HUES48 (cell line): ENCODE measurements at regions not wholly inside any gene's neighbourhood (a gene's known extent, or its start where the extent isn't known, plus 50 kb on each side); places are given as distances from the start of the nearest gene placed in this dataset.

Experiments used
- H3K27ac ChIP-seq: one replicate; pipeline ENCODE4 v1.7.0; 2013; ENCODE audit warnings: low read depth, low read length, inconsistent platforms
- H3K27me3 ChIP-seq: 2 replicates; pipeline ENCODE4 v1.6.1; 2013; ENCODE audit warnings: mild to moderate bottlenecking, low read length; ENCODE audit not compliant: control insufficient read depth, insufficient read depth
- H3K36me3 ChIP-seq: 2 replicates; pipeline ENCODE4 v1.6.1; 2013; ENCODE audit warnings: low read length; ENCODE audit not compliant: control insufficient read depth, insufficient read depth
- H3K4me1 ChIP-seq: 2 replicates; pipeline ENCODE4 v1.6.1; 2013; ENCODE audit warnings: mild to moderate bottlenecking, low read length; ENCODE audit not compliant: control insufficient read depth, insufficient read depth
- H3K4me3 ChIP-seq: 2 replicates; pipeline ENCODE4 v1.5.1; 2013; ENCODE audit warnings: mild to moderate bottlenecking, low read depth, low read length
- H3K9ac ChIP-seq: 2 replicates; pipeline ENCODE4 v1.6.1; 2013; ENCODE audit warnings: mild to moderate bottlenecking, low read depth, low read length, moderate library complexity
- H3K9me3 ChIP-seq: 2 replicates; pipeline ENCODE4 v1.6.1; 2013; ENCODE audit warnings: low read length; ENCODE audit not compliant: control insufficient read depth, insufficient read depth

DNA sequence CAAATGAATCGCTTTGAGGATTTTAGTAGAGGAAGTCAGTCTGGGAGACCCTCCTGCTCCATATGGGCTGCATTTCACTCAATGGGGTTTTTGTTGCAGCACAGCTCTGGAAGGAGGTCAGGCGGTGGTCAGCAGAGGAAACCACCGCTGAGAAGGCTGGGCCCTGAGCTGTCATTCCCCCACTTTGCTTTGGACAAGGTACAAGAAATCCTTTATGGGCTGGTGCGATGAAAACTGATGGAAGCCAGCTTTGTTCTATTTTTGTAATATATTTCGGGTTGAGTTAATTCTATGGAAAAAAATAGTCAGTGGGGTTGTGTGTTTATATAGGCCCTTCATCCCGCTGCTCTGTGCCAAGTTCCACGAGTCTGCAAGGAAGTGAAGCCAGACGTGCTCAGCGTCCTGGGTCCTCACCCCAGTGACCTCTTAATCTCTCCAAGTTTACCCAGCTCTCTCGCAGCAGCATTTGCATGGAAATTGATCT, 157.1 kb upstream of the TMC3 start:
- Histone ChIP-seq H3K4me1 (peaks cover 36% of the 10 kb centered on the region), H3K27me3 (no peaks in the 10 kb centered on the region), H3K36me3 (no peaks in the 10 kb centered on the region), H3K27ac (peak overlapping the region; percentile 60), H3K9ac (no peak overlapping the region), H3K4me3 (peak overlapping the region; percentile 40), H3K9me3 (no peaks in the 10 kb centered on the region)

DNA sequence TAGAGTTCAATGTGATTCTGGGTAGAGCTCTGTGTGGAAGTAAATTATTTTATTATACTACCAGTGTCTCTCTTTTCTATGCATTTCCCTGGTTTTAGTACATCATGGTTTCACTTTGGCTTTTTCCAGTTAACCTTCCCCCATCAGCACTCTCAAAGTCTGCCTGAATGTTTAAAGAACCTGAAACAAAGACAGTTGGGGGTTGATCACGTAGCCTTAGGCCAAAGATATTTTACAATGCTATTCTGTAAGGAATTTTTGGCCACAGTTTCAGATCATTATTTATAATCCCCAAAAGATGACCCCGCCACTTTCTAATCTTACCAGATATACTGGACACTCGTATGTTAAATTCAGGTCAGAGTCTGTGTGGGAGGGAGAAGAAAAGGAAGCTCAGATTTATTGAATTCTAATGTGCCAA, 156.3 kb upstream of the TMC3 start:
- no peaks in the 10 kb centered on the region for H3K27me3 ChIP-seq
- no peak overlapping the region for H3K9ac ChIP-seq
- H3K36me3 ChIP-seq = no peaks in the 10 kb centered on the region
- H3K27ac ChIP-seq = peak overlapping the region; percentile 60
- peaks cover 36% of the 10 kb centered on the region for H3K4me1 ChIP-seq
- peak overlapping the region; percentile 11; the same call in 1 of the 2 replicates for H3K4me3 ChIP-seq
- H3K9me3 ChIP-seq = no peaks in the 10 kb centered on the region

DNA sequence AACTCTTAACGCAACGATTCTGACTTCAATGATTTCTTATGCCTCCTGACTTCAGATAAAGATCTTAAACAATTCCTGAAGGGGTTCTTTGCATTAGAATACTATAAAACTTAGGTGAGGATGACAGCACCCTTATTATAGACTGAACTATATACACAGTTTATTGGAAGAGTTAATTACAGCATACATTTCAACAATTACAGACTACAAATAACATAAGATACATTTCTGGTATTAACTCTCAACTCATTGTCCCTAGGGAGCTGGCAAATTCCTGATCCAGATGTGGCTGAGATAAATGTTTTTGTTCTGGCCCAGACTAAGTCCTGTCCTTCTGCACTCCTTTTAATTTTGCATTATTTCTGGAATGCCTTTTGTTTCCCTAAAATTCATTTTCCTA, 155.5 kb upstream of the TMC3 start:
- Histone ChIP-seq H3K4me1 (peaks cover 36% of the 10 kb centered on the region), H3K27me3 (no peaks in the 10 kb centered on the region), H3K36me3 (no peaks in the 10 kb centered on the region), H3K4me3 (no peak overlapping the region), H3K9me3 (no peaks in the 10 kb centered on the region), H3K27ac (no peak overlapping the region), H3K9ac (no peak overlapping the region)

DNA sequence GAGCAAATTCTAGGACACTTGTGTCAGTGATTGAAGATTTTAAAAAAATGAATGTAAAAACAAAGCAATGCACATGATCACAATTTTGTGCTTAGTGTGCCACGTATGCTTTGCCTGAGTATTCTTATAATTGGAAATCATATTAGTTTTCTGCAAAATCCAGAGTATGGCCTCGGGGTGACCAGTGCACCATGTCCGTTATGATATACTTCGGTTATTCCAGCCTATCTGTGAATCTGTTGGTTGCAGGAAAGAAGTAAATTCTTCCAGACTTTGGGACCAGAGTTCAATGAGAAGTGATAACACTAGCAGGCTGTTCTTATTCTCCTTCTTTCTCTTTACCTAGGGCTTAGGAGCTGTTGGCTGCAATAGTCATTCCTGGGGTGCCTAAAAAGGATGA, 152.0 kb upstream of the TMC3 start:
- Histone ChIP-seq H3K9me3 (no peaks in the 10 kb centered on the region), H3K27ac (no peak overlapping the region), H3K4me1 (peaks cover 23% of the 10 kb centered on the region), H3K9ac (no peak overlapping the region), H3K36me3 (no peaks in the 10 kb centered on the region), H3K4me3 (no peak overlapping the region), H3K27me3 (no peaks in the 10 kb centered on the region)

DNA sequence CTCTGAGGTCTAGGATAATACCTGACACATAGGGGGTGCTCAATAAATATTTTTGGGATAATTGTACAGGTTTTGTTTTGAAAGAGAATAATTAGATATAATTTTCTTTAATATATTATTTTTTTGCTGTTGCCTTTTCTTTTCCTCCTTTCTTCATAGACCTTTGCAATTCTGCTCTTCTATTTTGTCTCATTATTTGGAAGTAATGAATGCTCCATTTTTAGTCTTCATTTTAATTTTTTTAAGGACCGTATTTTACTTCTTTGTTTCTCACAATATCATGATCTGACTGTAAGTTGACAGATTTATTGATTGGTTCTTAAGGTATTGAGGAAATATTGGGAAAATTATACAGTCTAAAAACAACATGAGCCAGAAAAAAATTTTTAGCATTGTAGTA, 150.5 kb upstream of the TMC3 start:
- Histone ChIP-seq H3K9me3 (no peaks in the 10 kb centered on the region), H3K27ac (no peak overlapping the region), H3K36me3 (no peaks in the 10 kb centered on the region), H3K4me1 (peaks cover 7% of the 10 kb centered on the region), H3K9ac (no peak overlapping the region), H3K4me3 (no peak overlapping the region), H3K27me3 (no peaks in the 10 kb centered on the region)

DNA sequence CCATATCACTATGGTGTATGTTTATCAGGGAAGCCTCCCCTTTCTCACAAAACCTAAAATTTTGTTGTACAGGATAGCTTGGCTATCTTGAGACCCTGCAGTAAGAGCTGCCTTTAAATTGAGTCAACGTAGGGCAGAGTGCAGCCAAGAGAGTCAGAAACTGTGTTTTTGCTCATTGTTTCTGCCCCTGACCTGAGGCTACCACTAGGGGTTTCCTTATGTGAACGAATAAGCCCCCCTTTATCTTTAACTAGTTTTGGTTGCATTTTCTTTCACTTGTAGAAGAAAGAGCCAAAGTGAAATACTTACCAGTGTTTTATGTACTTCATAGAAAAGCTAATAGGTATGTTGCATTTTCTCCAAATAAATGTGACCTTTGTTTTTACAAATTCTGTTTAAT, 149.9 kb upstream of the TMC3 start:
- no peak overlapping the region for H3K9ac ChIP-seq
- H3K4me1 ChIP-seq = peaks cover under 1% of the 10 kb centered on the region; the same call in 1 of the 2 replicates
- no peaks in the 10 kb centered on the region for H3K27me3 ChIP-seq
- no peak overlapping the region for H3K27ac ChIP-seq
- H3K4me3 ChIP-seq = no peak overlapping the region
- no peaks in the 10 kb centered on the region for H3K36me3 ChIP-seq
- H3K9me3 ChIP-seq = no peaks in the 10 kb centered on the region

DNA sequence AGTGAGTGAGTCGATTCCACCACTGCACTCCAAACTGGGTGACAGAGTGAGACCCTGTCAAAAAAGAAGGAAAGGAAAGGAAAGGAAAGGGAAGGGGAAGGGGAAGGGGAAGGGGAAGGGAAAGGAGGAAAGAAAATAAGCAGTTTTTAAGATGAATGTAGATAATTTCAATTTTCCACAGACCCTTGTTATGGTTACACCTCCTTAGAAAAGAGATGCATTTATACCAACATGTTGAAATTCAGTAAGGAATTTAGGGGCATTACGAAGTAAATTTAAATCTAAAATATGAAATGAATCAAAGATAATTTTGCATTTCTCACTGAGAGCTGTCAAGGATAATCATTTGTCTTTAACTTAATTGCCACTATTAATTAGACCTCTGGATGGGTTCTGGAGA, 146.5 kb upstream of the TMC3 start:
- Histone ChIP-seq H3K9ac (no peak overlapping the region), H3K9me3 (no peaks in the 10 kb centered on the region), H3K4me3 (no peak overlapping the region), H3K4me1 (no peaks in the 10 kb centered on the region), H3K27me3 (no peaks in the 10 kb centered on the region), H3K36me3 (no peaks in the 10 kb centered on the region), H3K27ac (no peak overlapping the region)

DNA sequence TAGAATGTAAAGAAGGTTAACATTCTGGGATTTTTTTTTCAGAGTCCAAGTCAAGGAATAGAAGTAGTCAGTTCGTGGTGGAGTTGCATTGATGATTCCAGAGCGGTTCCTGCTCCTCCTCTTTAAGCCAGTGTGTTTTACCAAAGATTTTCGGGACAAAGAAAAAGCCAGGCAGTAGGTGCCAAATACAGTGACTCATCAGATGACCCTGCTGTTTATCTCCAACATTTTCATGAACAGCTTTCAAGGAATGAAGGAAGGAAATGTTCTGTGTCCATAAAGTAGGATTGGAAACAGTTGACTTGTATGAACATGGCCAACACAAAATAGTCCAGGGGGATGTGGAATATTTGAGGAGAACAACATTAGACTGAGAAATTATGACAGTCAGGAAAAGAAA, 142.4 kb upstream of the TMC3 start:
- no peak overlapping the region for H3K4me3 ChIP-seq
- no peaks in the 10 kb centered on the region for H3K4me1 ChIP-seq
- no peak overlapping the region for H3K27ac ChIP-seq
- no peaks in the 10 kb centered on the region for H3K36me3 ChIP-seq
- H3K9ac ChIP-seq = no peak overlapping the region
- H3K27me3 ChIP-seq = no peaks in the 10 kb centered on the region
- no peaks in the 10 kb centered on the region for H3K9me3 ChIP-seq

DNA sequence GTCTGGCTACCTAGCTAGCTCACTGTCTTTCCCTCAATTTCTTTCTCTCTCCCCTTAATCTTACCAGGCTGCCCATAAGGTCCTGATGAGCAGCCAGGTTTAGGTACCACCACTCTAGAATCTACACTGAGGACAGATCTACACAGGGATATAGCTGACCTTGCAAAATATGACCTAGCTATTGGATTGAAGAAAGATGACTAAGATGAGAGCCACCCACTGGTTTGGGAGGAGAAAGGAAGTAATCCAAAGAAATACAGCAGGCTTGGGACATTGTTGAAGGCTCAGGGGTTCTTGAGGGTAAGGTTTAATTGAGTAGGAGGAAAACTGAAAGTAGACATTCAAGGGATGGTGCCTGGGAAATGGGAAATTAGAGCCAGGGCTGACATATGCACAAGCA, 142.0 kb upstream of the TMC3 start:
- no peak overlapping the region for H3K4me3 ChIP-seq
- no peak overlapping the region for H3K9ac ChIP-seq
- H3K36me3 ChIP-seq = no peaks in the 10 kb centered on the region
- no peaks in the 10 kb centered on the region for H3K27me3 ChIP-seq
- no peaks in the 10 kb centered on the region for H3K4me1 ChIP-seq
- no peaks in the 10 kb centered on the region for H3K9me3 ChIP-seq
- no peak overlapping the region for H3K27ac ChIP-seq

DNA sequence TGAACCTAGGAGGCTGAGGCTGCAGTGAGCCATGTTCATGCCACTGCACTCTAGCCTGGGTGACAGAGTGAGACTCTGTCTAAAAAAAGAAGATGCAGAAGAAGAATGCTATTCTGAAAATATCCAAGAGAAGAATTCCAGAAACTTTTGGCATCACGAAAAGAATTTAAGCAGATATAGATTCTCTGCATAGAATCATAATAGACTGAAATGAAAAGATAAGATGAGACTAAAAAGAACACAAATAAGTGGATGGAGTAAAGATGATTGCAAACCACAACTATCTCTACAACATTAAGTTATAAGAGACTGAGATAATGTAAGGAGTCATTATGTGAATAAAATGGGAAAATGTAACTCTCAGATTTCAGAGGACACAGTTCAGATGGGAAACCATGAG, 140.7 kb upstream of the TMC3 start:
- Histone ChIP-seq H3K9ac (no peak overlapping the region), H3K27me3 (no peaks in the 10 kb centered on the region), H3K27ac (no peak overlapping the region), H3K9me3 (no peaks in the 10 kb centered on the region), H3K4me3 (no peak overlapping the region), H3K4me1 (no peaks in the 10 kb centered on the region), H3K36me3 (no peaks in the 10 kb centered on the region)

DNA sequence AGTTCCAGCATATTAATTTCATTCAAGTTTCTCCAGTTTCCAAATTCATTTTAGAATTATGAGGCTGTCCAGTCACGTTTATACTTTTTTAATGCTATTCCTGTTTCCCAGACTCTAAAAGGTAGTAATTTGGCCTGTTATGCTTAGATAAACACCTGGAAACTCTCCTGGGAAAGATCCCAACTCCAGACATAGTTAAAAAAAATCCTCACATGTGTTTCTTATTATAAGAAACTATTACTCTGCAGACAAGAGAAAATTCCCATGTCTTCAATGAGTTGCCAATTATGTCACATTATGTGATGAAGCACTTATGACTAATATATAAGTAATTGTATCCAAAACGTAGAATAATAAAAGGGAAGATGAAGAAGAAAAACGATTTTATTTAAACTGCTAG, 137.1 kb upstream of the TMC3 start:
- no peak overlapping the region for H3K9ac ChIP-seq
- no peaks in the 10 kb centered on the region for H3K36me3 ChIP-seq
- no peaks in the 10 kb centered on the region for H3K4me1 ChIP-seq
- H3K9me3 ChIP-seq = no peaks in the 10 kb centered on the region
- H3K4me3 ChIP-seq = no peak overlapping the region
- no peaks in the 10 kb centered on the region for H3K27me3 ChIP-seq
- H3K27ac ChIP-seq = no peak overlapping the region

DNA sequence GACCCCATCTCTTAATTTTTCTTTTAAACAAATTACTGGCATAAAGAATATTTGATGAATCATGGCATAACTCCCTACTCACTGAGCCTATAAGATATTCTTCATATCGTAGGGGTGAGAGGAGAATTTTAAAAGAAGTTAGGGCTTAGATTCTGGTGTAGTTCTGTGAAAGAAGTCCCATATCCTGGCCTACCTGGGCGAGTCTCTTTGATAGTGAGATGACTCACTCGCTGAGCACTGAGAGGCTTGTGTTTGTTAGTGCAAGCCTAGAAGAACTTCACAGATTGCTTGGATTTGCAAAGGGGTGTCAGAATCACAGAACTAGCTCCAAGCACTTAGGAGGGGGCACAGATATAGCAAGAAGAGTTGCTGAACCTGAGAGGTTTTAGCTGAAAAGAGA, 133.8 kb upstream of the TMC3 start:
- Histone ChIP-seq H3K9ac (no peak overlapping the region), H3K27me3 (no peaks in the 10 kb centered on the region), H3K4me3 (no peak overlapping the region), H3K36me3 (no peaks in the 10 kb centered on the region), H3K9me3 (no peaks in the 10 kb centered on the region), H3K27ac (no peak overlapping the region), H3K4me1 (no peaks in the 10 kb centered on the region)
